ENCODE measurements at regions not wholly inside any gene's neighbourhood (a gene's known extent, or its start where the extent isn't known, plus 50 kb on each side); places are given as distances from the start of the nearest gene placed in this dataset.
"Not testable (repeated sequence)": the region's sequence is repeated elsewhere in the genome, so short reads cannot be mapped to it uniquely, and the experiment has no call there.

DNA sequence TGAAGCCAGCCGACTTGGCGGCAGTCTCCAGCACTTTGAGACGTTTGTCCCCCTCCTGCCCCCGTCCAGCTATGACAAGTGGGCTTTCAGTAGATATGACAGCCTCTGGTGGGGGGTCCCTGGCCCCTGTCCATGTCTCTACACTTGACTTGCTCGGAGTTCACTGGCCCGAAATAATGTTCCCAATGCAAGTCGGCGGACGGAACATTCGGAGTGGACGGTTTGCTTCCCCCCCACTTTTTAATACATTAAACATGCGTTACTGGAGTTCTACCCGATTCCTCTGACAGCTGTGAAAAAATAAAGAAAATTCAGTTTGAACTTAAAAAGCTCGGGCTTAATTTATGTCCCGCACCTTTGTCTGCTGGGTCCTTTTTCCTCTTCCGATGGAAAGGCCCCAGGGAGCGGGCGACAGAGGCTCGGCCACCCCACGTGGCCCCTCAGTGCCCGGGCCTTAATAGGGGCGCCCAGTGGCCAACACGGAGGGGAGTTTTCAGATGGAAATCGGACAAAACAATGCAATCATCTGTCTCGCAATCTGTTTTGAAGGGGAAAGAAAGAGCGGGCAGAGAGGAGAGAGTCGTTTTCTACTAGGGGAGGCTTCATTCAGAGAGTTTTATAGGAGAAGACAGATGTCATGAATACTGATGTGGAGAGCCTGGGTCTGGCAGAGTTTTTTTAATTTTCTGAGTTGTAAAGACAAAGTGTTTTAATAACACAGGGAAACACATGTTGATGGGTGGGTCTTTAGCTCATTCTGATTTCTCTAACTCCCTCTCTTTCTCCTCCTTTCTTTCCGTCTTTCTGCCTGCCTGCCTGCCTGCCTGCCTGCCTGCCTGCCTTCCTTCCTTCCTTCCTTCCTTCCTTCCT lies 50.2 kb downstream of the SMIM38 start:
- TF ChIP-seq, protein P1, sequence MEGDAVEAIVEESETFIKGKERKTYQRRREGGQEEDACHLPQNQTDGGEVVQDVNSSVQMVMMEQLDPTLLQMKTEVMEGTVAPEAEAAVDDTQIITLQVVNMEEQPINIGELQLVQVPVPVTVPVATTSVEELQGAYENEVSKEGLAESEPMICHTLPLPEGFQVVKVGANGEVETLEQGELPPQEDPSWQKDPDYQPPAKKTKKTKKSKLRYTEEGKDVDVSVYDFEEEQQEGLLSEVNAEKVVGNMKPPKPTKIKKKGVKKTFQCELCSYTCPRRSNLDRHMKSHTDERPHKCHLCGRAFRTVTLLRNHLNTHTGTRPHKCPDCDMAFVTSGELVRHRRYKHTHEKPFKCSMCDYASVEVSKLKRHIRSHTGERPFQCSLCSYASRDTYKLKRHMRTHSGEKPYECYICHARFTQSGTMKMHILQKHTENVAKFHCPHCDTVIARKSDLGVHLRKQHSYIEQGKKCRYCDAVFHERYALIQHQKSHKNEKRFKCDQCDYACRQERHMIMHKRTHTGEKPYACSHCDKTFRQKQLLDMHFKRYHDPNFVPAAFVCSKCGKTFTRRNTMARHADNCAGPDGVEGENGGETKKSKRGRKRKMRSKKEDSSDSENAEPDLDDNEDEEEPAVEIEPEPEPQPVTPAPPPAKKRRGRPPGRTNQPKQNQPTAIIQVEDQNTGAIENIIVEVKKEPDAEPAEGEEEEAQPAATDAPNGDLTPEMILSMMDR (IDR thresholded peaks at IDR 0.05; ENCODE audit: control insufficient read depth, extremely low read depth, insufficient read depth), result no peak
- no peak for DNase-seq (ENCODE audit: low read depth)
- no peak overlapping the region for H3K4me3 ChIP-seq (ENCODE audit: low read depth, low read length)

DNA sequence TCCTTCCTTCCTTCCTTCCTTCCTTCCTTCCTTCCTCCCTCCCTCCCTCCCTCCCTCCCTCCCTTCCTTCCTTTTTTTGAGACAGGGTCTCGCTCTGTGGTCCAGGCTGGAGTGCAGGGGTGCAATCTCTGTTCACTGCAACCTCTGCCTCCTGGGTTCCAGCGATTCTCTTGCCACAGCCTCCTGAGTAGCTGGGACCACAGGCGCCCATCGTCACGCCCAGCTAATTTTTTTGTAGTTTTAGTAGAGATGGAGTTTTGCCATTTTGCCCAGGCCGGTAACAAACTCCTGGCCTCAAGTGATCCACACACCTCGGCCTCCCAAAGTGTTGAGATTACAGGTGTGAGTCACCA lies 50.9 kb downstream of the SMIM38 start:
- not testable (repeated sequence) for DNase-seq (ENCODE audit: low read depth); H3K4me3 ChIP-seq (ENCODE audit: low read depth, low read length)

DNA sequence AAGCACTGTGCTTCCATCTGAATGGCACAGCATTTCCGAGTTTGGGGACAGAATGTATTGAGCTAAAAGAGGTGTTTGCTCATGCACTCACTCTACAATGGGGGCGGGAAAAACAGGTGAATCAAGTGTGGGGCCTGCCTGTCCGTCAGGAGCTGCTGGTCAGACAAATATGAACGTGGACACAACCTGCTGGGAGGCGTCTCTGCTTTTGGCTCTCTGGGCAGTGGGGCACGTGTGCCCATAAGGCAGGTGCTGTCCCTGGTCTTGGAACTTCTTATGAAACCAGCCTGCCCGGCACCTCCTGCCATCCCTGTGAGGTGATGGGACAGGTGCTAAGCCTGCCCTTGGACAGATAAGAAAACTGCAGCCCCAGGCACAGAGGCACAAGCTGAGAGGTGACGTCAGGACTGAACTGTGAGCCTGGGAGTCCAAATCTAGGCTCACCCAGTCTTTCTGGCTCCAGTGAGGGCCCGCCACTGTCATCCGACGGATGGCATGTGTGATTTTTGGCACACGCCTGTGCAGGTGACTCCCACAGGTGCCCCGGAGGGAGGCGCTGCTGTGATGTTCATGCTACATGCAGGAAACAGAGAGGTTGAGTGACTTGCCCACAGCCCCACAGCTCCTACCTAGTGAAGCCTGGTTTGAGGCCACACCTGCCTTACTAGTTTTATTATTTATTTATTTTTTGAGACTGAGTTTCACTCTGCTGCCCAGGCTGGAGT lies 51.6 kb downstream of the SMIM38 start:
- H3K4me3 ChIP-seq (ENCODE audit: low read depth, low read length), result no peak overlapping the region
- no peak for DNase-seq (ENCODE audit: low read depth)
- TF ChIP-seq, protein P1 (IDR thresholded peaks at IDR 0.05; ENCODE audit: control insufficient read depth, extremely low read depth, insufficient read depth), result no peak

DNA sequence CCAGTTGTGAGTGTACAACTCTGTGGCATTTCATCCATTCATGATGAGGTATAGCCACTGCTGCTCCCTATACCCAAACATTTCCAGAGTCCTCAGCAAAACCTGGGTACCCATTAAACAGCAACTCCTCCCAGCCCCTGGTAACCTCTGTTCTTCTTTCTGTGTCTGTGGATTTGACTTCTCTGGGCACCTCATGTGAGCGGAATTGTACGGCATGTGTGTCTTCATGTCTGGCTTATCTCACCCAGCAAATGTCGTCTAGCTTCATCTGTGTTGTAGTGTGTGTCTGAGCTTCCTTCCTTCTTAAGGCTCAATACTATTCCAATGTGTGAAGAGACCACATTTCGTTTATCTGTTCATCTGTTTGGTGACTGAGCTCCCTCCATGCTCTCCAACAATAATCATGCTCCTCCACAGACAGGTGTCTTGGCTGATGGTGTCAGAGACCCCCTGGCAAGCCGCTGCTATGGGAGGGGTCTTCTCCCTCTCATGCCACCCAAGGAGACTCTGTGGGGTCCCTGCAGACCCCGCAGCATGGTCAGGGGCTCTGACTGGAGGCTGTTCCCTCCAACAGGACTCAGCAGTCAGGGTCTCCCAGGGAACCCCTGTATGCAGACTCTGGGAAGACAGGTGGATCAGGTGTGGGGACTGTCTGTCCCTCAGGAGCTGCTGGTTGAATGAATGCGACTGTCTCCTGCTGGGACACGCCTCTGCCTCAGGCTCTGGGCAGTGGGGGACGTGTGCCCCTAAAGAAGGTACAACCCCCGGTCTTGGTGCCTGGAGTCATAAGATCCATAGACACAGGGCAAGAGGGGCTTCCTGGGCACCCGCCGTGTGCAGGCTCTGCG lies 52.7 kb downstream of the SMIM38 start:
- TF ChIP-seq, protein P1 (IDR thresholded peaks at IDR 0.05; ENCODE audit: control insufficient read depth, extremely low read depth, insufficient read depth), result no peak
- no peak for DNase-seq (ENCODE audit: low read depth)
- no peak overlapping the region for H3K4me3 ChIP-seq (ENCODE audit: low read depth, low read length)

DNA sequence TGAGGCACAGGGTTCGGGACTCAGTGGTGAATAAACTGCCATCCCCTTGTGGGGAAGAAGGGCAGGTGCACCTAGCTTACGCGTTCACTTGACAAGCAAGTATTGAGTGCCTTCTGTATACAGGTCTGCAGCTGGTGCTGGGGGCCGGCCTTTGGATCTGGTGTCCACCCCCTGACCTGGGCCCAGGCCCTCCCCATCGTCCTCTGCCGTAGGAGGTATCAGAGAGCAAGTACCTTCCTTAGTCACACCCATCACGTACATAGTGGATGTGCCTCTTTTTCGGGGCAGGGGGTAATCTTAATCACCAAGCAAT lies 53.3 kb downstream of the SMIM38 start:
- TF ChIP-seq, protein P1 (IDR thresholded peaks at IDR 0.05; ENCODE audit: control insufficient read depth, extremely low read depth, insufficient read depth), result no peak
- no peak for DNase-seq (ENCODE audit: low read depth)
- H3K4me3 ChIP-seq (ENCODE audit: low read depth, low read length), result no peak overlapping the region

DNA sequence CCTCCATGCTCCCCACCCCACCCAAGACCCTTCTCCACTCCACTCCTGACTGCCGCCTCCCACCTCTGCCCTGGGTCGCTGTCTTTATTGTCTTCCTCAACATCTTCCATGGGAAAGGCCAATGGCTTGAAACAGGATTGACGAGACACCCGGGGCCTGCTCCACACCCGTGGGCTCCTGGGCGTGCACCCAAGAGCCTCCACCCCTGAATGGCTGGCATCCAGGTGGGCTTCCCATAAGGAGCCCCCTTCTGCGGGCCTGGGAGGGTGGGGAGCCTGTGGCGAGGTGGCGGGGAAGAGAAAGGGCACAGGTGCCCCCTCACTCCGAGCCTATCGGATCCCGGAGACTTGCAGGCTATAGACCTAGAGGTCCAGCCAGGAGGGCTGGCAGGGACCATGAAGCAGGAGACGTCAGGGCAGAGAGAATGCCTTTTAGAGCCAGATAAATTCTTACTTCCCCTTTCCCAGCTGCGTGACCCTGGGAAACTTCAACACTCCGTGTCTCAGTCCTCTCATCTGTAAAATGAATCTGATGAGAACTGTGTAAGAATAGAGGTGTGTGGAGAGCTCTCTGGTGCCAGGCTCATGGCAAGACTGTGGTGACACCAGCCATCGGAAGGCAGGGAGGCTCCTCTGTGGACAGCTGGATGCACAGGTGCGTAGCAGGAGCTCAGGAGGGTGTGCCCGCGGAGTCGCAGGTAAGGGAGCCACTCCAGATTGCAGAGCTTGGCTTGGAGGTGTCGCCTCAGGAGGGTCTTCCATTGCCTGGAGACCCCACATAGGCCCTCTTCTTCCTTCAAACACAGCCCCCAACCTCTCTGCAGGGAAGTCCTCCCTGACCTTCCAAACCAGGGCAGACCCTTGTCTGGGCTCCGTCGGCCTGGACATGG lies 53.9 kb downstream of the SMIM38 start:
- no peak for DNase-seq (ENCODE audit: low read depth)
- H3K4me3 ChIP-seq (ENCODE audit: low read depth, low read length), result no peak overlapping the region
- TF ChIP-seq, protein P1 (IDR thresholded peaks at IDR 0.05; ENCODE audit: control insufficient read depth, extremely low read depth, insufficient read depth), result no peak
